GM23338 (cell line): ENCODE measurements at regions not wholly inside any gene's neighbourhood (a gene's known extent, or its start where the extent isn't known, plus 50 kb on each side); places are given as distances from the start of the nearest gene placed in this dataset.

Experiments used
- ATAC-seq: fragments of 200-7000 bp; cut with Tn5 transposase; 3 replicates; pipeline ENCODE4 v1.9.1; 2020
- DNase-seq: peaks from one replicate; pipeline ENCODE4 v3.0.0-alpha.2; 2015; ENCODE audit warnings: low spot score
- H2AFZ ChIP-seq: fragments of 200-600 bp; sonication (generic); 2 replicates; pipeline ENCODE4 v1.8.0; 2016; ENCODE audit warnings: antibody characterized with exemption, mild to moderate bottlenecking, moderate library complexity
- H3F3A ChIP-seq: fragments of 200-600 bp; sonication (generic); replicated peaks from 2 replicates; pipeline ENCODE4 v1.8.0; 2017; ENCODE audit warnings: antibody characterized with exemption, mixed run types, low read depth
- H3K27ac ChIP-seq: fragments of 200-600 bp; sonication (generic); 2 replicates; pipeline ENCODE4 v1.6.1; 2016; ENCODE audit warnings: low read depth
- H3K27me3 ChIP-seq: fragments of 200-600 bp; sonication (generic); 2 replicates; pipeline ENCODE4 v1.8.0; 2016; ENCODE audit warnings: mild to moderate bottlenecking, mixed run types, moderate library complexity; ENCODE audit not compliant: insufficient read depth
- H3K36me3 ChIP-seq: fragments of 200-600 bp; sonication (generic); 2 replicates; pipeline ENCODE4 v1.8.0; 2016; ENCODE audit warnings: mild to moderate bottlenecking; ENCODE audit not compliant: insufficient read depth
- H3K4me1 ChIP-seq: fragments of 200-600 bp; sonication (generic); 2 replicates; pipeline ENCODE4 v1.8.0; 2016; ENCODE audit warnings: mild to moderate bottlenecking, moderate library complexity; ENCODE audit not compliant: insufficient read depth
- H3K4me2 ChIP-seq: fragments of 200-600 bp; sonication (generic); 2 replicates; pipeline ENCODE4 v1.7.1; 2017; ENCODE audit warnings: mixed run types
- H3K4me3 ChIP-seq: fragments of 200-600 bp; sonication (generic); 2 replicates; pipeline ENCODE4 v1.6.1; 2016; ENCODE audit warnings: mixed run types
- H3K79me2 ChIP-seq: fragments of 200-600 bp; sonication (generic); replicated peaks from 2 replicates; pipeline ENCODE4 v1.8.0; 2017; ENCODE audit warnings: mild to moderate bottlenecking; ENCODE audit not compliant: insufficient read depth
- H3K9me2 ChIP-seq: fragments of 200-600 bp; sonication (generic); 2 replicates; pipeline ENCODE4 v1.8.0; 2017; ENCODE audit not compliant: insufficient read depth
- H4K20me1 ChIP-seq: fragments of 200-600 bp; sonication (generic); replicated peaks from 2 replicates; pipeline ENCODE4 v1.8.0; 2017; ENCODE audit warnings: mild to moderate bottlenecking; ENCODE audit not compliant: insufficient read depth
- H3K27ac Mint-ChIP-seq: 2 replicates; pipeline ENCODE4 v1.8.0; 2020; ENCODE audit warnings: inconsistent platforms, mild to moderate bottlenecking, moderate library complexity, mixed read lengths
- H3K27me3 Mint-ChIP-seq: 3 replicates; pipeline ENCODE4 v1.8.0; 2022; ENCODE audit warnings: low read depth, mild to moderate bottlenecking, moderate library complexity, mixed read lengths, inconsistent platforms; ENCODE audit not compliant: insufficient read depth, poor library complexity
- H3K36me3 Mint-ChIP-seq: 3 replicates; pipeline ENCODE4 v1.8.0; 2021; ENCODE audit warnings: low read depth, mild to moderate bottlenecking, inconsistent platforms, moderate library complexity, mixed read lengths
- H3K4me1 Mint-ChIP-seq: 3 replicates; pipeline ENCODE4 v1.8.0; 2020; ENCODE audit warnings: mild to moderate bottlenecking, inconsistent platforms, mixed read lengths
- H3K4me3 Mint-ChIP-seq: 3 replicates; pipeline ENCODE4 v1.8.0; 2021; ENCODE audit warnings: moderate library complexity, mild to moderate bottlenecking, inconsistent platforms, mixed read lengths
- H3K9me3 Mint-ChIP-seq: 3 replicates; pipeline ENCODE4 v1.8.0; 2020; ENCODE audit warnings: moderate library complexity, mild to moderate bottlenecking, inconsistent platforms, mixed read lengths
- CTCF ChIP-seq, 2 experiments: fragments of 200-600 bp in 1 of 2; sonication (generic) in 1 of 2; conservative IDR thresholded peaks; 2 replicates each; pipeline versions ENCODE4 v1.5.1 to v1.6.1; 2016 to 2017; ENCODE audit warnings: antibody characterized with exemption in 2 of 2, low read depth in 2 of 2, mild to moderate bottlenecking in 2 of 2, moderate library complexity in 1 of 2
- ETS1 ChIP-seq: IDR thresholded peaks from 2 replicates; pipeline ENCODE4 v1.6.1; 2016; ENCODE audit warnings: antibody characterized with exemption
- EZH2 ChIP-seq: fragments of 200-600 bp; sonication (generic); IDR thresholded peaks from one replicate; pipeline ENCODE4 v1.8.0; 2017; ENCODE audit warnings: antibody characterized with exemption, mild to moderate bottlenecking, low read depth; ENCODE audit not compliant: unreplicated experiment
- ZNF331 ChIP-seq: fragments of 250-450 bp; sonication (Bioruptor Pico); IDR thresholded peaks from 2 replicates; pipeline ENCODE4 v1.5.0; 2020; ENCODE audit warnings: low read depth, mild to moderate bottlenecking, moderate library complexity
- TF ChIP-seq, protein P1 (sequence below): fragments of 250-450 bp; sonication (Bioruptor Pico); IDR thresholded peaks from 2 replicates; pipeline ENCODE4 v1.5.0; 2020; ENCODE audit warnings: mild to moderate bottlenecking, moderate library complexity
- TF ChIP-seq, protein P2 (sequence below): IDR thresholded peaks from one replicate; pipeline ENCODE4 v1.6.1; 2018; ENCODE audit warnings: antibody characterized with exemption; ENCODE audit not compliant: unreplicated experiment

DNA sequence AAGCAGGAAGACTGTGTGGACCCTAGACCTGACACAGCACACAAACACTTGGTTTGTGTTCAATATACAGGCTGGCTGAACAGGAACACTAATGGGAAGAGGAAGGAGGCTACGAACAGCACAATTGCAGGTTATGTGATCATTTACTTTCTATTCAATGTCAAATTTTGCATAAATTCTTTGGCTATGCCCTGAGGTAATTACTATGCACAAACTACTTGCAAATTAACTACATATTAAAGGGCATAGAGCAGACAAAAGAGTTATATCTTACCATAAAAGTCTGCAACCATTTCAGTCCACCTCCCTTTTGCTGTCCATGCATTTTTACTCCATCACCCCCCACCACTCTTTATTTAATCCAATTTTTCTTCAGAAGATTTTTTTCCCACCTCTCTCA lies 291.2 kb upstream of the TMTC1 start:
- Mint-ChIP-seq H3K4me3 (no peak overlapping the region), H3K36me3 (no peaks in the 10 kb centered on the region), H3K27me3 (no peaks in the 10 kb centered on the region), H3K9me3 (no peaks in the 10 kb centered on the region), H3K27ac (no peak overlapping the region), H3K4me1 (no peaks in the 10 kb centered on the region)
- Histone ChIP-seq H3K36me3 (no peaks in the 10 kb centered on the region), H3K9me2 (peaks cover 4% of the 10 kb centered on the region; the same call in 1 of the 2 replicates), H3K4me3 (no peak overlapping the region), H3F3A (no peaks in the 10 kb centered on the region), H2AFZ (no peak overlapping the region), H3K4me2 (no peak overlapping the region), H3K79me2 (no peaks in the 10 kb centered on the region), H3K4me1 (no peaks in the 10 kb centered on the region), H3K27ac (no peak overlapping the region), H4K20me1 (no peaks in the 10 kb centered on the region), H3K27me3 (no peaks in the 10 kb centered on the region)
- ATAC-seq (no peak), DNase-seq (no peak)
- TF ChIP-seq, protein P1, sequence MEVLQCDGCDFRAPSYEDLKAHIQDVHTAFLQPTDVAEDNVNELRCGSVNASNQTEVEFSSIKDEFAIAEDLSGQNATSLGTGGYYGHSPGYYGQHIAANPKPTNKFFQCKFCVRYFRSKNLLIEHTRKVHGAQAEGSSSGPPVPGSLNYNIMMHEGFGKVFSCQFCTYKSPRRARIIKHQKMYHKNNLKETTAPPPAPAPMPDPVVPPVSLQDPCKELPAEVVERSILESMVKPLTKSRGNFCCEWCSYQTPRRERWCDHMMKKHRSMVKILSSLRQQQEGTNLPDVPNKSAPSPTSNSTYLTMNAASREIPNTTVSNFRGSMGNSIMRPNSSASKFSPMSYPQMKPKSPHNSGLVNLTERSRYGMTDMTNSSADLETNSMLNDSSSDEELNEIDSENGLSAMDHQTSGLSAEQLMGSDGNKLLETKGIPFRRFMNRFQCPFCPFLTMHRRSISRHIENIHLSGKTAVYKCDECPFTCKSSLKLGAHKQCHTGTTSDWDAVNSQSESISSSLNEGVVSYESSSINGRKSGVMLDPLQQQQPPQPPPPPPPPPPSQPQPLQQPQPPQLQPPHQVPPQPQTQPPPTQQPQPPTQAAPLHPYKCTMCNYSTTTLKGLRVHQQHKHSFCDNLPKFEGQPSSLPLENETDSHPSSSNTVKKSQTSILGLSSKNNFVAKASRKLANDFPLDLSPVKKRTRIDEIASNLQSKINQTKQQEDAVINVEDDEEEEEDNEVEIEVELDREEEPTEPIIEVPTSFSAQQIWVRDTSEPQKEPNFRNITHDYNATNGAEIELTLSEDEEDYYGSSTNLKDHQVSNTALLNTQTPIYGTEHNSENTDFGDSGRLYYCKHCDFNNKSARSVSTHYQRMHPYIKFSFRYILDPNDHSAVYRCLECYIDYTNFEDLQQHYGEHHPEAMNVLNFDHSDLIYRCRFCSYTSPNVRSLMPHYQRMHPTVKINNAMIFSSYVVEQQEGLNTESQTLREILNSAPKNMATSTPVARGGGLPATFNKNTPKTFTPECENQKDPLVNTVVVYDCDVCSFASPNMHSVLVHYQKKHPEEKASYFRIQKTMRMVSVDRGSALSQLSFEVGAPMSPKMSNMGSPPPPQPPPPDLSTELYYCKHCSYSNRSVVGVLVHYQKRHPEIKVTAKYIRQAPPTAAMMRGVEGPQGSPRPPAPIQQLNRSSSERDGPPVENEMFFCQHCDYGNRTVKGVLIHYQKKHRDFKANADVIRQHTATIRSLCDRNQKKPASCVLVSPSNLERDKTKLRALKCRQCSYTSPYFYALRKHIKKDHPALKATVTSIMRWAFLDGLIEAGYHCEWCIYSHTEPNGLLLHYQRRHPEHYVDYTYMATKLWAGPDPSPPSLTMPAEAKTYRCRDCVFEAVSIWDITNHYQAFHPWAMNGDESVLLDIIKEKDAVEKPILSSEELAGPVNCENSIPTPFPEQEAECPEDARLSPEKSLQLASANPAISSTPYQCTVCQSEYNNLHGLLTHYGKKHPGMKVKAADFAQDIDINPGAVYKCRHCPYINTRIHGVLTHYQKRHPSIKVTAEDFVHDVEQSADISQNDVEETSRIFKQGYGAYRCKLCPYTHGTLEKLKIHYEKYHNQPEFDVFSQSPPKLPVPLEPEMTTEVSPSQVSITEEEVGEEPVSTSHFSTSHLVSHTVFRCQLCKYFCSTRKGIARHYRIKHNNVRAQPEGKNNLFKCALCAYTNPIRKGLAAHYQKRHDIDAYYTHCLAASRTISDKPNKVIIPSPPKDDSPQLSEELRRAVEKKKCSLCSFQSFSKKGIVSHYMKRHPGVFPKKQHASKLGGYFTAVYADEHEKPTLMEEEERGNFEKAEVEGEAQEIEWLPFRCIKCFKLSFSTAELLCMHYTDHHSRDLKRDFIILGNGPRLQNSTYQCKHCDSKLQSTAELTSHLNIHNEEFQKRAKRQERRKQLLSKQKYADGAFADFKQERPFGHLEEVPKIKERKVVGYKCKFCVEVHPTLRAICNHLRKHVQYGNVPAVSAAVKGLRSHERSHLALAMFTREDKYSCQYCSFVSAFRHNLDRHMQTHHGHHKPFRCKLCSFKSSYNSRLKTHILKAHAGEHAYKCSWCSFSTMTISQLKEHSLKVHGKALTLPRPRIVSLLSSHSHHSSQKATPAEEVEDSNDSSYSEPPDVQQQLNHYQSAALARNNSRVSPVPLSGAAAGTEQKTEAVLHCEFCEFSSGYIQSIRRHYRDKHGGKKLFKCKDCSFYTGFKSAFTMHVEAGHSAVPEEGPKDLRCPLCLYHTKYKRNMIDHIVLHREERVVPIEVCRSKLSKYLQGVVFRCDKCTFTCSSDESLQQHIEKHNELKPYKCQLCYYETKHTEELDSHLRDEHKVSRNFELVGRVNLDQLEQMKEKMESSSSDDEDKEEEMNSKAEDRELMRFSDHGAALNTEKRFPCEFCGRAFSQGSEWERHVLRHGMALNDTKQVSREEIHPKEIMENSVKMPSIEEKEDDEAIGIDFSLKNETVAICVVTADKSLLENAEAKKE (CRISPR knock-in tag), result no peak
- TF ChIP-seq ZNF331 (CRISPR knock-in tag), result no peak
- TF ChIP-seq ETS1, result no peak
- no peak for TF ChIP-seq CTCF (conservative IDR thresholded peaks at IDR 0.05; ENCODE audit: low read depth in 2 of 2)
- no peak for TF ChIP-seq EZH2
- TF ChIP-seq, protein P2, sequence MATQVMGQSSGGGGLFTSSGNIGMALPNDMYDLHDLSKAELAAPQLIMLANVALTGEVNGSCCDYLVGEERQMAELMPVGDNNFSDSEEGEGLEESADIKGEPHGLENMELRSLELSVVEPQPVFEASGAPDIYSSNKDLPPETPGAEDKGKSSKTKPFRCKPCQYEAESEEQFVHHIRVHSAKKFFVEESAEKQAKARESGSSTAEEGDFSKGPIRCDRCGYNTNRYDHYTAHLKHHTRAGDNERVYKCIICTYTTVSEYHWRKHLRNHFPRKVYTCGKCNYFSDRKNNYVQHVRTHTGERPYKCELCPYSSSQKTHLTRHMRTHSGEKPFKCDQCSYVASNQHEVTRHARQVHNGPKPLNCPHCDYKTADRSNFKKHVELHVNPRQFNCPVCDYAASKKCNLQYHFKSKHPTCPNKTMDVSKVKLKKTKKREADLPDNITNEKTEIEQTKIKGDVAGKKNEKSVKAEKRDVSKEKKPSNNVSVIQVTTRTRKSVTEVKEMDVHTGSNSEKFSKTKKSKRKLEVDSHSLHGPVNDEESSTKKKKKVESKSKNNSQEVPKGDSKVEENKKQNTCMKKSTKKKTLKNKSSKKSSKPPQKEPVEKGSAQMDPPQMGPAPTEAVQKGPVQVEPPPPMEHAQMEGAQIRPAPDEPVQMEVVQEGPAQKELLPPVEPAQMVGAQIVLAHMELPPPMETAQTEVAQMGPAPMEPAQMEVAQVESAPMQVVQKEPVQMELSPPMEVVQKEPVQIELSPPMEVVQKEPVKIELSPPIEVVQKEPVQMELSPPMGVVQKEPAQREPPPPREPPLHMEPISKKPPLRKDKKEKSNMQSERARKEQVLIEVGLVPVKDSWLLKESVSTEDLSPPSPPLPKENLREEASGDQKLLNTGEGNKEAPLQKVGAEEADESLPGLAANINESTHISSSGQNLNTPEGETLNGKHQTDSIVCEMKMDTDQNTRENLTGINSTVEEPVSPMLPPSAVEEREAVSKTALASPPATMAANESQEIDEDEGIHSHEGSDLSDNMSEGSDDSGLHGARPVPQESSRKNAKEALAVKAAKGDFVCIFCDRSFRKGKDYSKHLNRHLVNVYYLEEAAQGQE, result no peak
